ENCODE measurements at regions not wholly inside any gene's neighbourhood (a gene's known extent, or its start where the extent isn't known, plus 50 kb on each side); places are given as distances from the start of the nearest gene placed in this dataset.

GRCh38 chr6:74467533-74468215 is 738.2 kb downstream of the COL12A1 start:
- H3K27ac ChIP-seq (ENCODE audit: low read length) = no peak overlapping the region
- WGBS (ENCODE audit: insufficient coverage) = no CpG with 5 or more reads among the region's 2 CpGs
- intact Hi-C loops (cut with micrococcal nuclease) = no loop called here
- no peak for TF ChIP-seq CTCF (IDR thresholded peaks at IDR 0.05)
- no peaks in the 10 kb centered on the region for H3K4me1 Mint-ChIP-seq
- no peak overlapping the region for H3K4me3 ChIP-seq (ENCODE audit: low read length)
- H3K36me3 Mint-ChIP-seq = peaks cover 22% of the 10 kb centered on the region
- no peaks in the 10 kb centered on the region for H3K4me1 ChIP-seq (ENCODE audit: control insufficient read depth, insufficient read depth, low read length)
- no peaks in the 10 kb centered on the region for H3K27me3 Mint-ChIP-seq (ENCODE audit: low read depth in 2 of 2)
- peaks cover 13 to 15% of the 10 kb centered on the region in 2 donors for H3K9me3 Mint-ChIP-seq
- H3K36me3 ChIP-seq (ENCODE audit: control insufficient read depth, insufficient read depth, low read length) = no peaks in the 10 kb centered on the region
- no peak overlapping the region for H3K4me3 Mint-ChIP-seq
- no peak overlapping the region for H3K27ac Mint-ChIP-seq
- DNase-seq (no peak), ATAC-seq (no peak)
- no peaks in the 10 kb centered on the region for H3K27me3 ChIP-seq (ENCODE audit: control insufficient read depth, insufficient read depth, low read length)
- H3K9me3 ChIP-seq (ENCODE audit: control insufficient read depth, insufficient read depth, low read length) = no peaks in the 10 kb centered on the region

- Mint-ChIP-seq H3K4me3 (no peak overlapping the region), H3K27me3 (ENCODE audit: low read depth in 2 of 2) (no peaks in the 10 kb centered on the region), H3K27ac (no peak overlapping the region), H3K9me3 (peaks cover 13 to 19% of the 10 kb centered on the region in 2 donors), H3K4me1 (no peaks in the 10 kb centered on the region), H3K36me3 (peaks cover 22% of the 10 kb centered on the region)
- ATAC-seq (no peak), DNase-seq (no peak)
- Histone ChIP-seq H3K27ac (ENCODE audit: low read length) (no peak overlapping the region), H3K27me3 (ENCODE audit: control insufficient read depth, insufficient read depth, low read length) (no peaks in the 10 kb centered on the region), H3K4me1 (ENCODE audit: control insufficient read depth, insufficient read depth, low read length) (no peaks in the 10 kb centered on the region), H3K36me3 (ENCODE audit: control insufficient read depth, insufficient read depth, low read length) (no peaks in the 10 kb centered on the region), H3K9me3 (ENCODE audit: control insufficient read depth, insufficient read depth, low read length) (no peaks in the 10 kb centered on the region), H3K4me3 (ENCODE audit: low read length) (no peak overlapping the region)
- no peak for TF ChIP-seq CTCF (IDR thresholded peaks at IDR 0.05)
- 85% methylated on average over 2 of the region's 2 CpGs for WGBS (ENCODE audit: insufficient coverage)
- intact Hi-C loops (cut with micrococcal nuclease) = no loop called here
Observed at GRCh38 chr6:74466572-74466971, 739.3 kb downstream of the COL12A1 start.

- intact Hi-C loops (cut with micrococcal nuclease) = no loop called here
- Mint-ChIP-seq H3K9me3 (peaks cover 5 to 6% of the 10 kb centered on the region in 2 donors), H3K4me3 (no peak overlapping the region), H3K4me1 (no peaks in the 10 kb centered on the region), H3K36me3 (no peaks in the 10 kb centered on the region), H3K27ac (no peak overlapping the region), H3K27me3 (ENCODE audit: low read depth in 2 of 2) (no peaks in the 10 kb centered on the region)
- H3K4me3 ChIP-seq (ENCODE audit: low read length) = no peak overlapping the region
- H3K27ac ChIP-seq (ENCODE audit: low read length) = no peak overlapping the region
- no peaks in the 10 kb centered on the region for H3K27me3 ChIP-seq (ENCODE audit: control insufficient read depth, insufficient read depth, low read length)
- ATAC-seq (no peak), DNase-seq (no peak)
- 90% methylated on average over 4 of the region's 7 CpGs for WGBS (ENCODE audit: insufficient coverage)
- H3K36me3 ChIP-seq (ENCODE audit: control insufficient read depth, insufficient read depth, low read length) = no peaks in the 10 kb centered on the region
- no peak for TF ChIP-seq CTCF (IDR thresholded peaks at IDR 0.05)
- H3K4me1 ChIP-seq (ENCODE audit: control insufficient read depth, insufficient read depth, low read length) = no peaks in the 10 kb centered on the region
- no peaks in the 10 kb centered on the region for H3K9me3 ChIP-seq (ENCODE audit: control insufficient read depth, insufficient read depth, low read length)
Observed at GRCh38 chr6:74459260-74459659, 746.6 kb downstream of the COL12A1 start.

GRCh38 chr6:74458536-74458935 is 747.3 kb downstream of the COL12A1 start:
- H3K36me3 Mint-ChIP-seq = no peaks in the 10 kb centered on the region
- H3K4me3 ChIP-seq (ENCODE audit: low read length) = no peak overlapping the region
- H3K27ac Mint-ChIP-seq = no peak overlapping the region
- H3K36me3 ChIP-seq (ENCODE audit: control insufficient read depth, insufficient read depth, low read length) = no peaks in the 10 kb centered on the region
- no peaks in the 10 kb centered on the region for H3K27me3 Mint-ChIP-seq (ENCODE audit: low read depth in 2 of 2)
- no peak for ATAC-seq
- intact Hi-C loops (cut with micrococcal nuclease) = no loop called here
- H3K27me3 ChIP-seq (ENCODE audit: control insufficient read depth, insufficient read depth, low read length) = no peaks in the 10 kb centered on the region
- no peaks in the 10 kb centered on the region for H3K4me1 ChIP-seq (ENCODE audit: control insufficient read depth, insufficient read depth, low read length)
- no peaks in the 10 kb centered on the region for H3K9me3 ChIP-seq (ENCODE audit: control insufficient read depth, insufficient read depth, low read length)
- no peak overlapping the region for H3K27ac ChIP-seq (ENCODE audit: low read length)
- DNase-seq = no peak
- WGBS (ENCODE audit: insufficient coverage) = no CpG with 5 or more reads among the region's 1 CpG
- H3K9me3 Mint-ChIP-seq = peaks cover 6 to 7% of the 10 kb centered on the region in 2 donors
- H3K4me3 Mint-ChIP-seq = no peak overlapping the region
- no peak for TF ChIP-seq CTCF (IDR thresholded peaks at IDR 0.05)
- no peaks in the 10 kb centered on the region for H3K4me1 Mint-ChIP-seq
